ENCODE measurements at regions not wholly inside any gene's neighbourhood (a gene's known extent, or its start where the extent isn't known, plus 50 kb on each side); places are given as distances from the start of the nearest gene placed in this dataset.

- DNase-seq: no peak
Observed at GRCh38 chr20:19078448-19079373, 133.7 kb upstream of the SLC24A3 start.

GRCh38 chr20:19079536-19080299 is 132.7 kb upstream of the SLC24A3 start:
- DNase-seq (no peak), ATAC-seq (no peak)
- no peaks in the 10 kb centered on the region for H3K27me3 Mint-ChIP-seq (ENCODE audit: low read depth)

More at GRCh38 chr20:19078448-19079373, 133.7 kb upstream of the SLC24A3 start:
- Mint-ChIP-seq H3K36me3 (ENCODE audit: insufficient read depth) (no peaks in the 10 kb centered on the region), H3K4me3 (no peak overlapping the region), H3K27me3 (ENCODE audit: low read depth) (no peaks in the 10 kb centered on the region), H3K4me1 (ENCODE audit: low read depth) (peaks cover 8% of the 10 kb centered on the region), H3K9me3 (no peaks in the 10 kb centered on the region)
- ATAC-seq: no peak

GRCh38 chr20:19081937-19082336 is 130.5 kb upstream of the SLC24A3 start:
- H3K4me1 Mint-ChIP-seq (ENCODE audit: low read depth): no peaks in the 10 kb centered on the region
- H3K4me3 Mint-ChIP-seq: no peak overlapping the region
- DNase-seq: no peak
- H3K9me3 Mint-ChIP-seq: no peaks in the 10 kb centered on the region
- no peaks in the 10 kb centered on the region for H3K36me3 Mint-ChIP-seq (ENCODE audit: insufficient read depth)
- no peaks in the 10 kb centered on the region for H3K27me3 Mint-ChIP-seq (ENCODE audit: low read depth)
- no peak for ATAC-seq

More at GRCh38 chr20:19079536-19080299, 132.7 kb upstream of the SLC24A3 start:
- H3K4me1 Mint-ChIP-seq (ENCODE audit: low read depth): peaks cover 6% of the 10 kb centered on the region
- H3K36me3 Mint-ChIP-seq (ENCODE audit: insufficient read depth): no peaks in the 10 kb centered on the region
- no peak overlapping the region for H3K4me3 Mint-ChIP-seq
- no peaks in the 10 kb centered on the region for H3K9me3 Mint-ChIP-seq

- ATAC-seq (no peak), DNase-seq (no peak)
- Mint-ChIP-seq H3K4me1 (ENCODE audit: low read depth) (no peaks in the 10 kb centered on the region), H3K36me3 (ENCODE audit: insufficient read depth) (no peaks in the 10 kb centered on the region), H3K27me3 (ENCODE audit: low read depth) (no peaks in the 10 kb centered on the region), H3K9me3 (no peaks in the 10 kb centered on the region), H3K4me3 (no peak overlapping the region)
Observed at GRCh38 chr20:19083136-19083621, 129.3 kb upstream of the SLC24A3 start.

- Mint-ChIP-seq H3K27me3 (ENCODE audit: low read depth) (no peaks in the 10 kb centered on the region), H3K9me3 (no peaks in the 10 kb centered on the region), H3K36me3 (ENCODE audit: insufficient read depth) (no peaks in the 10 kb centered on the region), H3K4me3 (no peak overlapping the region), H3K4me1 (ENCODE audit: low read depth) (no peaks in the 10 kb centered on the region)
- ATAC-seq: no peak
- no peak for DNase-seq
Observed at GRCh38 chr20:19090332-19090731, 122.1 kb upstream of the SLC24A3 start.

- DNase-seq (no peak), ATAC-seq (no peak)
- H3K4me3 Mint-ChIP-seq: no peak overlapping the region
- no peaks in the 10 kb centered on the region for H3K36me3 Mint-ChIP-seq (ENCODE audit: insufficient read depth)
- no peaks in the 10 kb centered on the region for H3K4me1 Mint-ChIP-seq (ENCODE audit: low read depth)
- H3K27me3 Mint-ChIP-seq (ENCODE audit: low read depth): no peaks in the 10 kb centered on the region
- no peaks in the 10 kb centered on the region for H3K9me3 Mint-ChIP-seq
Observed at GRCh38 chr20:19094959-19095541, 117.4 kb upstream of the SLC24A3 start.

- H3K36me3 Mint-ChIP-seq (ENCODE audit: insufficient read depth): no peaks in the 10 kb centered on the region
- H3K9me3 Mint-ChIP-seq: no peaks in the 10 kb centered on the region
- no peaks in the 10 kb centered on the region for H3K27me3 Mint-ChIP-seq (ENCODE audit: low read depth)
- DNase-seq (no peak), ATAC-seq (no peak)
- no peak overlapping the region for H3K4me3 Mint-ChIP-seq
- no peaks in the 10 kb centered on the region for H3K4me1 Mint-ChIP-seq (ENCODE audit: low read depth)
Observed at GRCh38 chr20:19095762-19096161, 116.7 kb upstream of the SLC24A3 start.

GRCh38 chr20:19096843-19097242 is 115.6 kb upstream of the SLC24A3 start:
- DNase-seq: no peak
- ATAC-seq: no peak
- no peaks in the 10 kb centered on the region for H3K4me1 Mint-ChIP-seq (ENCODE audit: low read depth)
- no peaks in the 10 kb centered on the region for H3K27me3 Mint-ChIP-seq (ENCODE audit: low read depth)
- H3K9me3 Mint-ChIP-seq: no peaks in the 10 kb centered on the region
- no peak overlapping the region for H3K4me3 Mint-ChIP-seq
- H3K36me3 Mint-ChIP-seq (ENCODE audit: insufficient read depth): no peaks in the 10 kb centered on the region

- ATAC-seq (no peak), DNase-seq (no peak)
- H3K27me3 Mint-ChIP-seq (ENCODE audit: low read depth): no peaks in the 10 kb centered on the region
- H3K4me1 Mint-ChIP-seq (ENCODE audit: low read depth): no peaks in the 10 kb centered on the region
- no peak overlapping the region for H3K4me3 Mint-ChIP-seq
- H3K9me3 Mint-ChIP-seq: no peaks in the 10 kb centered on the region
- no peaks in the 10 kb centered on the region for H3K36me3 Mint-ChIP-seq (ENCODE audit: insufficient read depth)
Observed at GRCh38 chr20:19098117-19098516, 114.3 kb upstream of the SLC24A3 start.

- Mint-ChIP-seq H3K9me3 (no peaks in the 10 kb centered on the region), H3K4me3 (no peak overlapping the region), H3K27me3 (ENCODE audit: low read depth) (no peaks in the 10 kb centered on the region), H3K36me3 (ENCODE audit: insufficient read depth) (no peaks in the 10 kb centered on the region), H3K4me1 (ENCODE audit: low read depth) (no peaks in the 10 kb centered on the region)
- no peak for DNase-seq
- ATAC-seq: no peak
Observed at GRCh38 chr20:19098806-19099578, 113.5 kb upstream of the SLC24A3 start.

- Mint-ChIP-seq H3K36me3 (ENCODE audit: insufficient read depth) (no peaks in the 10 kb centered on the region), H3K27me3 (ENCODE audit: low read depth) (no peaks in the 10 kb centered on the region)
- no peak for ATAC-seq
Observed at GRCh38 chr20:19099596-19100545, 112.6 kb upstream of the SLC24A3 start.

GRCh38 chr20:19100975-19101374 is 111.5 kb upstream of the SLC24A3 start:
- Mint-ChIP-seq H3K9me3 (no peaks in the 10 kb centered on the region), H3K27me3 (ENCODE audit: low read depth) (no peaks in the 10 kb centered on the region), H3K4me3 (no peak overlapping the region), H3K36me3 (ENCODE audit: insufficient read depth) (no peaks in the 10 kb centered on the region), H3K4me1 (ENCODE audit: low read depth) (no peaks in the 10 kb centered on the region)
- ATAC-seq (no peak), DNase-seq (no peak)

More at GRCh38 chr20:19099596-19100545, 112.6 kb upstream of the SLC24A3 start:
- Mint-ChIP-seq H3K9me3 (no peaks in the 10 kb centered on the region), H3K4me1 (ENCODE audit: low read depth) (no peaks in the 10 kb centered on the region), H3K4me3 (no peak overlapping the region)
- DNase-seq: no peak

GRCh38 chr20:19104186-19104585 is 108.3 kb upstream of the SLC24A3 start:
- H3K4me1 Mint-ChIP-seq (ENCODE audit: low read depth): no peaks in the 10 kb centered on the region
- no peak overlapping the region for H3K4me3 Mint-ChIP-seq
- no peaks in the 10 kb centered on the region for H3K9me3 Mint-ChIP-seq
- no peaks in the 10 kb centered on the region for H3K36me3 Mint-ChIP-seq (ENCODE audit: insufficient read depth)
- DNase-seq: no peak
- ATAC-seq: no peak
- H3K27me3 Mint-ChIP-seq (ENCODE audit: low read depth): no peaks in the 10 kb centered on the region

Data from activated T-cell treated with anti-CD3 and anti-CD28 coated beads, Interleukin-2, amount 50 U/mL, for 4 hours (primary cell).